HG03354 (cell line): ENCODE measurements at regions not wholly inside any gene's neighbourhood (a gene's known extent, or its start where the extent isn't known, plus 50 kb on each side); places are given as distances from the start of the nearest gene placed in this dataset.
"Not testable (repeated sequence)": the region's sequence is repeated elsewhere in the genome, so short reads cannot be mapped to it uniquely, and the experiment has no call there.

Source experiments
- ATAC-seq: cut with Tn5 transposase; IDR thresholded peaks from one replicate; pipeline ENCODE4 v1.9.1; 2021; ENCODE audit warnings: mild to moderate bottlenecking; ENCODE audit not compliant: unreplicated experiment, poor library complexity, severe bottlenecking

DNA sequence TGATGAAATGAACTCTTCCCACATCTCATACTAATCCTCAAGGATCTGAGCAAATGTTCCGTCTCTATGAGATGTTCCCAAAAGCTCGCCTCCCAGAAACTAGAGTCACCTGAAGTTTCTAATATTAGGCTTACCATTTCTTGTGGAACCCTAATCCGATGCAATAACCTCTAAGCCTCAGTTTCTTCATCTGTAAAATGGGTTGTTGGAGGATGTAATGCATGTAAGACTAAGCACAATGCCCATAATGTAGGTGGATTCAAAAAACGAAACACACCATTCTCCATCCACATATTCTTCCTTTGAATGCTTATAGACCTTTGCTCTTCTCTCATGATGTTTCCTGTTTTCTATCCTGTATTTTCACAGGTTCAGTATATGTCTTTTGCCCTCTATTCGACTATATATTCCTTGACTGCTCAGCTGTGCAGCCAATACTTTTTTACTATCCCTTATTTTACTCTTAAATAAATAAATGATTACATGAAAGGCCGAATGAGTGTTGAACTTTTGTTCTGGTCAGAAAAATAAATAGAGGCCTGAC lies 307.3 kb upstream of the G2E3 start:
- ATAC-seq: no peak

DNA sequence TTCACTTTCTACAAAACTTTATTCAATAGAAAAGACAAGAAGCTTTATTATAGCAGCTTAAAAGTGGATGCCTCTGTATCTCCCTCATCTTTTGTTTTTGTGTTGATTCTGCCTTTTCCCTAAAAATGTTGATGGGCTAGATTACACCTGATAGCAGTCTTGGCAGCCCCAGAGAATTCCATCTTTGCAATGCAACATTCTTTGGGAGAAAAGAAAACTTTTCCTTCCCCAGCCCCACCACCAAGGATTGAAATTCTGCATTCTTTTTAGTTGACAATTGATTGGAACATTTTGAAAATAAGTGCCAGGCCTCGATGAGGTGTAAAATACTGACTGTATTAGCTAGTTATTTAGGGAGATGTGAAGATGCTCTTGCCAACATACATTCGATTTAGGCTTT lies 306.8 kb upstream of the G2E3 start:
- no peak for ATAC-seq

GRCh38 chr14:30252783-30253674 lies 305.9 kb upstream of the G2E3 start:
- ATAC-seq: no peak

DNA sequence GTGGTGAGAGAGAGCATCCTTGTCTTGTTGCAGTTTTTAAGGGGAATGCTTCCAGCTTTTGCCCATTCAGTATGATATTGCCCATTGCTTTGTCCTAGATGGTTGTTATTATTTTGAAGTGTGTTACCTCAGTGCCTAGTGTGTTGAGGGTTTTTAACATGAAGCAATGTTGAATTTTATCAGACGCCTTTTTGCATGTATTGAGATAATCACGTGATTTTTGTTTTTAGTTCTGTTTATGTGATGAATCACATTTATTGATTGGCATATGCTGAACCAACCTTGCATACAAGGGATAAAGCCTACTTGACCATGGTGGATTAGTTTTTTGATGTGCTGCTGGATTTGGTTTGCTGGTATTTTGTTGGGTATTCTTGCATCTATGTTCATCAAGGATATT lies 302.3 kb upstream of the G2E3 start:
- ATAC-seq: no peak

DNA sequence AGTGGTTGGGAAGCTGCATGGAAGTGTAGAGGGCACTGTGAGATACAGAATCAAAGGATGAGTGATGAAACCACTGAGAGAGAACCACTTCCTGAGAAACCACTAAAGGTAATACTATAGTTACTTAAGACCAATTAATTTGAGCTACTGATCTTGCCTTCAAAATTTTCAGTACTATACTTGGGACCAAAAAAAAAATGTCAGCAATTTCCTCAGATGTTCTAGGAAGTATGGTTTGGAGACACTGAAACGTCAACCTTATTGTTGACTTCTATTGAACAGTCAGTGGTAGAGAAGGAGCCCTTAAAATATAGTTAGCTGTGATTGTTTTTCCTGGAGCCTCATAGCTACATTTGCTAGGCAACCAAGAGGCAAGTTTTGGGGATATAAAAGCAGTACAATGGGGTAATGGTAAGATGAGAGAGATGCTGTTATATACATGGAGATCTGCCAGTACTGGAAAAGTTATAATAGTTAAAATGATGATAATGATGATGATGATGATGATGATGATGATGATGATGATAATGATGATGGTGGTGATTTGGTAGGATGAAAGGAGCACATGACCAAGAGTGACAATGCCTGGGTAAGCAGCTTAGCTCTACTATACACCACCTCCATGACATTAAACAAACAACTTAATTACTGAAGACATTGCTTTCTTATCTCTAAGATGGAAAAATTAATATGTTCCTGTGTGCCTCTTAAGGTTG lies 300.9 kb upstream of the G2E3 start:
- no peak for ATAC-seq

GRCh38 chr14:30260833-30261607 lies 297.9 kb upstream of the G2E3 start:
- no peak for ATAC-seq

DNA sequence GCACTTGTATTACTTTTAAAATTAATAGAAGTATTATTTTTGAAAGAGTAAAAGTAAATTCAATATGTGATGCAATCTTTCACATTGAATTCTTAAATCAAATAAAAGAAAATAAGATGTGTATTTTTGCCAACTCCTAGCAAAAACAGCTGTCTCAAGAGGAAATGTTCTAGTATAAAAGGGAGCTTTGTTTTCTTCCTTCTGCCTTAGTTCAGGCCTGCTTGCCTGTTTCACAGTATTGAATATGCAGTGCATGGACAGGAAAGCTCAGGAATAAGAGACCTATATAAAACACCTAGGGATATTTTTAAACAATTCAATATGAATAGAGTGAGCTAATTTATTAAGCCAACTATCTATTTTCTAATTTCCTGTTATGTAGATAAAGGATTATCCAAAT lies 294.8 kb upstream of the G2E3 start:
- no peak for ATAC-seq

GRCh38 chr14:30266290-30266689 lies 292.7 kb upstream of the G2E3 start:
- ATAC-seq: no peak

- no peak for ATAC-seq
Measured at GRCh38 chr14:30267141-30267540, 291.8 kb upstream of the G2E3 start.

GRCh38 chr14:30270200-30271161 lies 288.5 kb upstream of the G2E3 start:
- ATAC-seq: peak; percentile 99

- ATAC-seq: no peak
Measured at GRCh38 chr14:30271811-30272323, 287.1 kb upstream of the G2E3 start.

DNA sequence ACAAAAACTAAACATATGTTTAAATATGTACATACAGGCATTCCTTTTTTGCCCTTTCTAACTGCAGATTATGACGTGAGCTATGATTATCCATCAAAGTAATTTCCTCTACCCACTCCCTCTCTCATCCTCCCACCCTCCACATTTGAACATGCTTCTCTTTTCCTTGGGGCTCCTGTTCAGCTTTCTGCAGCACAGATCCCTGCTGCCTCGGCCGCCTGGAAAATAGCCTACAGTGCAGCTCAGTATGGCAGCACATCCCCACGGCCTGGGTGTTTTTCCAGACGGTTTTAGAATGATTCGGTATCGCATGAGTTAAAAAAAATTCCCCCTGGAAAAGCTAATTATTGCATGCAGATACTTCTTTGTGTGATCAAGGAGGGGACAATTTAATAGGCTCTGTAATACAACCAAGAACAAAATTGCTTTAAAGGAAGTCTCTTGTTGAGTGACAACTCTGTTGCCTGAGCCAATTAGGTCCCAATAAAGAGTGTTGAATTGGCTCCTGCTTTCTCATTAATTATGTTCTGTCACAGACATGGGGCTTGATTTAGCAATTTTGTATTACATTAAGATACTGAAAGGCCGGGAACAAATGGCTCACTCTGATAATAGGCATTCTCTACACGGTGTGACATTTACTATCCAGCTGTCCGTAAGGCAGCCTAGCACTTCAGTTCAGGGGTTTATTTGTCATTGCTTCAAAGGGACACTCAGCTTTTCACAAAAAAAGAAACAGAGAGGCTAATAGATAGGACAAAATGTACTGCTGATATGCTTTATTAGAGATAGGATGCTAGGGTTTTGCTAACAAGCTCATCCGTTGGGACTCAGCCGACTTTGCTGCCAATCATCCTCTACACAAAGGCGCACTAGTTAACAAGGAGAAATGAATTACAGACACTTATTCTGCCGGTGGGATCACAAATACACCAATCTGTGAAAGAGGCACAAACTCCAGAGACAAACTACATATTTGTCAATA lies 285.8 kb upstream of the G2E3 start:
- ATAC-seq: no peak

- ATAC-seq: no peak
Measured at GRCh38 chr14:30275604-30276003, 283.4 kb upstream of the G2E3 start.

- no peak for ATAC-seq
Measured at GRCh38 chr14:30277268-30277667, 281.7 kb upstream of the G2E3 start.

GRCh38 chr14:30278856-30279255 lies 280.1 kb upstream of the G2E3 start:
- ATAC-seq: not testable (repeated sequence)

- no peak for ATAC-seq
Measured at GRCh38 chr14:30283822-30284446, 275.0 kb upstream of the G2E3 start.

GRCh38 chr14:30284808-30285207 lies 274.1 kb upstream of the G2E3 start:
- no peak for ATAC-seq
